ENCODE measurements at regions not wholly inside any gene's neighbourhood (a gene's known extent, or its start where the extent isn't known, plus 50 kb on each side); places are given as distances from the start of the nearest gene placed in this dataset.

- Histone ChIP-seq H3K9ac (ENCODE audit: low read depth, low read length) (no peak overlapping the region), H2AFZ (replicated peaks; ENCODE audit: low read length, poor library complexity) (no peak overlapping the region), H3K18ac (ENCODE audit: low read depth, low read length) (no peak overlapping the region), H3K4me3 (ENCODE audit: insufficient read depth, low read depth, low read length) (no peak overlapping the region), H4K91ac (ENCODE audit: insufficient read depth, low read depth, low read length) (no peak overlapping the region), H3K9me3 (ENCODE audit: control insufficient read depth, insufficient read depth, low read length) (no peaks in the 10 kb centered on the region), H3K79me1 (ENCODE audit: low read depth in 1 of 2, low read length in 2 of 2) (no peaks in the 10 kb centered on the region), H2AK9ac (replicated peaks; ENCODE audit: low read depth, low read length, poor library complexity) (no peak overlapping the region), H3K4me2 (ENCODE audit: low read depth, low read length) (no peak overlapping the region), H4K5ac (ENCODE audit: low read depth, low read length) (no peak overlapping the region), H2BK120ac (ENCODE audit: low read depth, low read length) (no peak overlapping the region), H2BK20ac (ENCODE audit: low read depth, low read length) (no peak overlapping the region), H3K4ac (ENCODE audit: low read depth, low read length) (no peak overlapping the region), H4K8ac (ENCODE audit: low read depth in 2 of 2, low read length in 2 of 2) (no peak overlapping the region), H4K20me1 (ENCODE audit: insufficient read depth, low read length) (no peaks in the 10 kb centered on the region), H3K27me3 (ENCODE audit: control insufficient read depth, insufficient read depth, low read length) (peaks cover 3% of the 10 kb centered on the region; the same call in 1 of the 2 replicates), H2BK15ac (ENCODE audit: low read depth, low read length) (no peak overlapping the region), H3K27ac (ENCODE audit: insufficient read depth, low read length) (no peak overlapping the region), H3K9me1 (ENCODE audit: insufficient read depth, low read length) (no peaks in the 10 kb centered on the region), H3K14ac (replicated peaks; ENCODE audit: low read depth, low read length) (no peak overlapping the region), H3K23ac (ENCODE audit: low read depth, low read length) (no peak overlapping the region), H3K36me3 (ENCODE audit: control insufficient read depth, insufficient read depth, low read length) (no peaks in the 10 kb centered on the region), H3K56ac (ENCODE audit: extremely low read depth, insufficient read depth, low read length) (no peak overlapping the region), H3K4me1 (ENCODE audit: control insufficient read depth, insufficient read depth, low read length) (no peaks in the 10 kb centered on the region), H2AK5ac (ENCODE audit: low read depth, low read length) (no peak overlapping the region), H2BK5ac (ENCODE audit: low read depth, low read length, poor library complexity, severe bottlenecking) (no peak overlapping the region)
- ATAC-seq (ENCODE audit: low read depth) (no peak), DNase-seq (no peak)
- in situ Hi-C loops (cut with MboI; ENCODE audit: low sequenced_read_pairs) (no loop called here), dilution Hi-C loops (cut with HindIII; ENCODE audit: low sequenced_read_pairs, unreplicated experiment) (no loop called here), intact Hi-C loops (cut with micrococcal nuclease) (loop anchor here (1.0 to 5.0 kb wide), 3 partner anchors 80 to 472 kb away; no protein-coding TSS in a partner anchor)
- no CpG with 5 or more reads among the region's 4 CpGs for WGBS, 2 experiments (ENCODE audit: extremely low coverage in 2 of 2, insufficient read length in 1 of 2)
- TF ChIP-seq USF2 (IDR thresholded peaks at IDR 0.05; ENCODE audit: low read depth, low read length), result no peak
- TF ChIP-seq FOS (IDR thresholded peaks at IDR 0.05; ENCODE audit: low read depth, low read length), result no peak
- TF ChIP-seq RCOR1 (IDR thresholded peaks at IDR 0.05; ENCODE audit: insufficient replicate concordance, low read length), result no peak
- no peak for TF ChIP-seq MAFK (IDR thresholded peaks at IDR 0.05; ENCODE audit: low read depth, low read length)
- no peak for TF ChIP-seq RAD21 (IDR thresholded peaks at IDR 0.05; ENCODE audit: low read length)
- no peak for TF ChIP-seq POLR2A (IDR thresholded peaks at IDR 0.05; ENCODE audit: low read depth, low read length)
- TF ChIP-seq RFX5 (IDR thresholded peaks at IDR 0.05; ENCODE audit: low read depth, low read length), result no peak
- no peak for TF ChIP-seq ELK1 (IDR thresholded peaks at IDR 0.05; ENCODE audit: borderline replicate concordance, low read depth, low read length)
- no peak for TF ChIP-seq CTCF (conservative IDR thresholded peaks at IDR 0.05; ENCODE audit: low read depth, low read length)
- no peak for TF ChIP-seq MXI1 (IDR thresholded peaks at IDR 0.05; ENCODE audit: borderline replicate concordance, low read depth, low read length)
- TF ChIP-seq CHD1 (IDR thresholded peaks at IDR 0.05; ENCODE audit: low read depth, low read length), result no peak
- no peak for TF ChIP-seq BHLHE40 (IDR thresholded peaks at IDR 0.05; ENCODE audit: low read depth, low read length)
- TF ChIP-seq SMC3 (IDR thresholded peaks at IDR 0.05; ENCODE audit: low read depth, low read length), result no peak
- TF ChIP-seq CEBPB (IDR thresholded peaks at IDR 0.05; ENCODE audit: low read depth, low read length), result no peak
- TF ChIP-seq NFE2L2 (IDR thresholded peaks at IDR 0.05; ENCODE audit: low read depth, low read length), result no peak
- no peak for TF ChIP-seq MAZ (IDR thresholded peaks at IDR 0.05; ENCODE audit: borderline replicate concordance, low read depth, low read length)
- CTCF ChIA-PET, result interaction anchor here (0.6 to 1.6 kb wide), 10 partner anchors 10 to 471 kb away, joined by 3 to 13 read pairs (median 3); no protein-coding TSS in a partner anchor
- no TSS peak for BruUV-seq (replicated peaks)
- POLR2A ChIA-PET (ENCODE audit: unreplicated experiment), result no interaction called here
These were observed 54.4 kb upstream of the SCAF4 start for GRCh38 chr21:31786164-31786920.
